Astrocyte (in vitro differentiated cells and primary cell): ENCODE measurements at regions not wholly inside any gene's neighbourhood (a gene's known extent, or its start where the extent isn't known, plus 50 kb on each side); places are given as distances from the start of the nearest gene placed in this dataset.

ENCODE experiments used
- EZH2 ChIP-seq: IDR thresholded peaks from 2 replicates; pipeline ENCODE4 v1.6.1; 2012; ENCODE audit warnings: mild to moderate bottlenecking, low read length, inconsistent platforms; ENCODE audit not compliant: insufficient read depth
- TF ChIP-seq, protein P1 (sequence below): IDR thresholded peaks from 2 replicates; pipeline ENCODE4 v1.5.1; 2011; ENCODE audit warnings: low read depth, mild to moderate bottlenecking, inconsistent platforms, low read length, moderate library complexity; ENCODE audit not compliant: insufficient read depth

DNA sequence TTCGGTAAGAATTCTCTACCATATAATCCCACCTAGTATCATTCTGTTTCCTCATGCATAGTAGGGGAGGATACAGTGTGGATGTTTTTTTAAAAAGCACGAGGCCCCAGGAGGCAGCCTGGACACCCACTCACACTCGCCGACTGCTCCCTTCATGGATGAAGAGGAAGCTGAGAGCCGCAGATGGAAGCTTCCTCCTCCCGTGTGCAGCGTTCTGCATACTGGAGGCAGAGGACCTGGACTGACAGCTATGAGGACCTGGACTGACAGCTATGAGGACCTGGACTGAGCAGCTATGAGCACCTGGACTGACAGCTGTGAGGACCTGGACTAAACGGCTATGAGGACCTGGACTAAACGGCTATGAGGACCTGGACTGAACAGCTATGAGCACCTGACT, 234.4 kb downstream of the NDUFA10 start:
- TF ChIP-seq, protein P1, sequence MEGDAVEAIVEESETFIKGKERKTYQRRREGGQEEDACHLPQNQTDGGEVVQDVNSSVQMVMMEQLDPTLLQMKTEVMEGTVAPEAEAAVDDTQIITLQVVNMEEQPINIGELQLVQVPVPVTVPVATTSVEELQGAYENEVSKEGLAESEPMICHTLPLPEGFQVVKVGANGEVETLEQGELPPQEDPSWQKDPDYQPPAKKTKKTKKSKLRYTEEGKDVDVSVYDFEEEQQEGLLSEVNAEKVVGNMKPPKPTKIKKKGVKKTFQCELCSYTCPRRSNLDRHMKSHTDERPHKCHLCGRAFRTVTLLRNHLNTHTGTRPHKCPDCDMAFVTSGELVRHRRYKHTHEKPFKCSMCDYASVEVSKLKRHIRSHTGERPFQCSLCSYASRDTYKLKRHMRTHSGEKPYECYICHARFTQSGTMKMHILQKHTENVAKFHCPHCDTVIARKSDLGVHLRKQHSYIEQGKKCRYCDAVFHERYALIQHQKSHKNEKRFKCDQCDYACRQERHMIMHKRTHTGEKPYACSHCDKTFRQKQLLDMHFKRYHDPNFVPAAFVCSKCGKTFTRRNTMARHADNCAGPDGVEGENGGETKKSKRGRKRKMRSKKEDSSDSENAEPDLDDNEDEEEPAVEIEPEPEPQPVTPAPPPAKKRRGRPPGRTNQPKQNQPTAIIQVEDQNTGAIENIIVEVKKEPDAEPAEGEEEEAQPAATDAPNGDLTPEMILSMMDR: no peak
- TF ChIP-seq EZH2: no peak
